Heart left ventricle (tissue), 13 donors: ENCODE measurements at regions not wholly inside any gene's neighbourhood (a gene's known extent, or its start where the extent isn't known, plus 50 kb on each side); places are given as distances from the start of the nearest gene placed in this dataset.

Source experiments
- POLR2A ChIP-seq, 2 donors: fragments of 450-650 bp; IDR thresholded peaks; one replicate each; pipeline ENCODE4 v1.6.1; 2017; ENCODE audit warnings: antibody characterized with exemption in 2 of 2, mild to moderate bottlenecking in 2 of 2, moderate library complexity in 2 of 2
- TF ChIP-seq, protein P1 (sequence below), 12 donors: fragments of 200-600 bp; sonication (generic) in 4 of 12; IDR thresholded peaks; one replicate each; pipeline versions ENCODE4 v1.5.0 to v1.8.0; 2018 to 2022; ENCODE audit warnings: antibody characterized with exemption in 12 of 12, mild to moderate bottlenecking in 5 of 12
- donor health status: ischemic (EF 13 %, LVEDD 7.1; RV severe dilation, severe dysfunction).
- donor health status: DM: no; HTN: yes; CAD: no.
- donor health status: DM: no; HTN: no; CAD: no.
- donor health status: ischemic (EF 25% LVEDD 6.9; RV normal size, moderate dysfunction).
- donor health status: ischemic (EF 25% LVEDD 5.7; RV mildly dilated, moderate dysfunction).
- donor health status: ischemic (EF 35%, LVEDD 5.7; RV mildly dilated, moderate dysfunction).
- donor health status: nonischemic (EF 11% LVEDD 7.7; RV severe dilation, severe dysfunction).
- donor health status: DM: yes; HTN: yes; CAD: no.
- donor health status: PGD.
- donor health status: ischemic (EF 29% LVEDD 5.4; RV normal size, mild dysfunction).
- donor health status: nonischemic (EF 23%, LVEDD 6.1; RV moderate dilation, normal function).

DNA sequence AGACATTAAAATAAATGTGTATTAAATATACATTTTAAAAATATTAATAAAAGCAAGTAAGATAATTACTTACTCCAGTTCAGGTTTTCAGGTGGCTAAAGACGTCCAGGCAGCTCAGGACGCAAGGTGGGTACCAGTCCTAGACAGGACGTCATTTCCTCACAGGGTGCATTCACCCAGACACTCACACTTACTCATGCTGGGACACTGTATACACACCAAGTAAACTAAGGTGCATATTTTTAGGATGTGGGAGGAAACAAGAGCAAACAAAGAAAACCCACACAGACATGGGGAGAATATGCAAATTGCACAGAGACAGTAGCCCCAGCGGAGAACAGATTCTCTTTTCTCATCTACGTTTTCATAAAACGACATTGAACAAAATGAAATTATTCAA lies 457.9 kb downstream of the BRINP3 start:
- TF ChIP-seq, protein P1, sequence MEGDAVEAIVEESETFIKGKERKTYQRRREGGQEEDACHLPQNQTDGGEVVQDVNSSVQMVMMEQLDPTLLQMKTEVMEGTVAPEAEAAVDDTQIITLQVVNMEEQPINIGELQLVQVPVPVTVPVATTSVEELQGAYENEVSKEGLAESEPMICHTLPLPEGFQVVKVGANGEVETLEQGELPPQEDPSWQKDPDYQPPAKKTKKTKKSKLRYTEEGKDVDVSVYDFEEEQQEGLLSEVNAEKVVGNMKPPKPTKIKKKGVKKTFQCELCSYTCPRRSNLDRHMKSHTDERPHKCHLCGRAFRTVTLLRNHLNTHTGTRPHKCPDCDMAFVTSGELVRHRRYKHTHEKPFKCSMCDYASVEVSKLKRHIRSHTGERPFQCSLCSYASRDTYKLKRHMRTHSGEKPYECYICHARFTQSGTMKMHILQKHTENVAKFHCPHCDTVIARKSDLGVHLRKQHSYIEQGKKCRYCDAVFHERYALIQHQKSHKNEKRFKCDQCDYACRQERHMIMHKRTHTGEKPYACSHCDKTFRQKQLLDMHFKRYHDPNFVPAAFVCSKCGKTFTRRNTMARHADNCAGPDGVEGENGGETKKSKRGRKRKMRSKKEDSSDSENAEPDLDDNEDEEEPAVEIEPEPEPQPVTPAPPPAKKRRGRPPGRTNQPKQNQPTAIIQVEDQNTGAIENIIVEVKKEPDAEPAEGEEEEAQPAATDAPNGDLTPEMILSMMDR (IDR thresholded peaks at IDR 0.05) = no peak
- TF ChIP-seq POLR2A (IDR thresholded peaks at IDR 0.05) = no peak
